Fibroblast of gingiva (primary cell): ENCODE measurements at regions not wholly inside any gene's neighbourhood (a gene's known extent, or its start where the extent isn't known, plus 50 kb on each side); places are given as distances from the start of the nearest gene placed in this dataset.
"Not testable (repeated sequence)": the region's sequence is repeated elsewhere in the genome, so short reads cannot be mapped to it uniquely, and the experiment has no call there.

Source experiments
- DNase-seq: peaks from one replicate; pipeline ENCODE4 v3.0.0-alpha.2; 2011; ENCODE audit warnings: low read depth

DNA sequence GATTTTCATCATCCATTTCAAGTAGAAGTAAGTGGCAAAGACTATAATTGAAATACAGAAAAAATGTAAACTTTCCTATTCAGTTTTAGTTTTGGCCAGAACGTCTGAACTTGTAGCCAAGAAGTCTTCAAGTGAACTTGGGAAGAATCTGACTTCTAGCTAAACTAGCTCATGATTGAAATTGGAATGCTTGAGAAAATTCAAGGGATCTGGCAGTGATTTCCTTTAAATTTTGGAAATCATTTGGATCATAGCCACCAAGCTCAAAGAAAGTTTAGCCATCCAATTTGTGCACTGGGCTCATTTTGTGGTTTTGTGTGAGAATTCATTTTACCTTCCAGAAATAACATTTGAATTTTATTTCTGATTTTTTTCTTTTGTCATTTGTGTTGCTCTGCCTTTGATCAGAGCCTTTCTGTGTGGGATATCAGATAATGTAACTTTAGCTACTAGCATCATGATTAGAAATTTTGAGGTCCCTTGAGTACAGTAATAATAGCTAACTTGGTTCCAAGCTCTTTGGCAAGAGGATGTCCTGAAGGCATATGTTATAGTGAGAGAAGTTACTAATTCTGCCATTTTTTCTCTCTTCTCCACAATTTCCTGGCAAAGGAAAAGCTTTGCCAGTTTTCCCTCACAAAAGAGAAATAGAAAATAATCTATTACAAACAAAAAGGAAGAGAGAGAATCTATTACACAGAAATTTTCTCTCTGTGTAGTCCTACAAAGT, 2123.7 kb upstream of the RAG2 start:
- DNase-seq = no peak

DNA sequence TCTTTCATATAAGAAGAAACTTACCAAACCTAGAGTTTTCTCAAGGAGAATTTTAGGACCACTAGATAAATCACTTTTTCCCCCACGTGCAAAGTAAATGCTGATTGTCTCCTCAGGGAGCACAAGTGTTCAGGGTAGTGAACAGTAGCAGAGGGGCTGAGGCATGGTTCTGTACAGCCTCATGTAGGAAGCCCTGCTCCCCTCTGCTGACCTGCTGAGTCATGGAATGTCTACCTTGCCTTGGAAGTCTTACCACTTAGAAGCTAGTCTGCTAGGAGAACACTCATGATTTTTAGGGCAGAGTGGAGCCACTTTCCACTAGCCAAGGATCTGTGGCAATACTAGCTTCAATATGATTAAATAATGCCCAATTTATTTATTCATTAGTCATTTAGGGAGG, 2120.6 kb upstream of the RAG2 start:
- no peak for DNase-seq

DNA sequence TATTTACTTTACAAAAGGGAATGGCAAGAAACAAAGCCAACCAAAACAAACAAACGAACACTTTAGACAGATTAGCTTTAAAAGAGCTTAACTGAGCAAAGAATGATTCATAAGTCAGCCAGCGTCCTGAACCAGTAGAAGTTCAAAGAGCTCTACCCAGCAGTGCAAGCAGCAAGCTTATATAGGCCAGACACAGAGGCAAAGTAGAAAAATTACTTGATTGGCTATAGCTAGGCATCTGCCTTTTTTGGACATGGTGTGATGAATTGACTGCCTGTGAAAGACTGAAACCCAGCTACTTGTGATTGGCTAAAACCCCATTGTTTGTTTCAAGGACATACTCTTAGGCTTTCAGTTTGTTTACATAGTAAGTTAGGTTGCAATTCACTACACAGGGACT, 2120.0 kb upstream of the RAG2 start:
- no peak for DNase-seq

DNA sequence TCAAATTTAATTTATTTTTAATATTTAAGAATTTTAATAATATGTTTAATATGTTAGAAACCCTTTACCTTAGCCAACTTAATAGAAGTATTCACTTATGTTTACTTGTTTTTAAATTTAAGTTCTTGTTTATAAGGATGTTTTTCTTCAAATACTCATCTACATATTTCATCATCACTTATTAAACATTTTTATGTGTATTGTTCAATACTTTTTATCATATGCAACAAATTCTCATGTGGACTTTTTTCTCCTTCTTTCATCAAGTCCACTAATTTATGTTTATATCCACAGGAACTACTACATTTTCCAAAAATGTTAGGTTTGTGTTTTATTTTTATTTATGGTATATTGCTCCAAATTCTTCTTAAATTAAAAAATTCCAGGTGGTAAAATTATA, 2113.1 kb upstream of the RAG2 start:
- no peak for DNase-seq

DNA sequence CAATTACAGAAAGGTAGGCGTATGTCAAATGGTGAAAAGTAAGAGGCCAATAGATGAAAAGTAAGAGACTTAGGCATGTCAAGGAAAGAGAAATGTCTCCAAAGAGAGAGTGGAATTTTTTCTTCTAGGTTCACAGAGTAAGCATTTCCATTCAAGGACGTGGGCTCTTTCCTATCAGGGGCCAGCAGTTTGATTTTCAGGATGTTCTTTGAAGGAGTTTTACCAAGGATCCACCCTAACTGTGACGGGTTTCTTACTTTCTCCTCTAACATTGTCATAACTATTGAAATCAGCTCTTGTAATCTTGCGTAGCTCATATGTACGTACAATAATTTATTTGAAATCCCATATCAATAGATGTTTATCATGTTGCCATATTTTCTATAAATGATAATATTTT, 2112.2 kb upstream of the RAG2 start:
- no peak for DNase-seq

DNA sequence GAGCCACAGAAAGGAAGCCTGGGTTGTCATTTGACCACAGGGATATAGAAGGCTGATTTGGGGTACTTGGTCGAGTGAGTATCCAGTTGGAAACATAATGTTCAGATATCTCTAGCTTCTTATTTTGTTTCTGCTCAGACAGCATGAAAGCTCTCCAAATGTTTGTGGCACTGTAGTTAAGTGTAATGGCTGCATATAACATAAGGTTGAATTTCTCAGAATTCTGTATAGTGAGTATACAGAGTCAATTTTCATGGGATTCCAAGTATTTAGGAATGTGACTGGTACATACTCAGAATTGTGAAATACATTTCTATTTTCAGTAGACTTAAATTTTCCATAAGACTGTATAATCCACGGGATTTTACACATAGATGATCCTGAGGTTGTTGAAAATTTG, 2102.1 kb upstream of the RAG2 start:
- no peak for DNase-seq

DNA sequence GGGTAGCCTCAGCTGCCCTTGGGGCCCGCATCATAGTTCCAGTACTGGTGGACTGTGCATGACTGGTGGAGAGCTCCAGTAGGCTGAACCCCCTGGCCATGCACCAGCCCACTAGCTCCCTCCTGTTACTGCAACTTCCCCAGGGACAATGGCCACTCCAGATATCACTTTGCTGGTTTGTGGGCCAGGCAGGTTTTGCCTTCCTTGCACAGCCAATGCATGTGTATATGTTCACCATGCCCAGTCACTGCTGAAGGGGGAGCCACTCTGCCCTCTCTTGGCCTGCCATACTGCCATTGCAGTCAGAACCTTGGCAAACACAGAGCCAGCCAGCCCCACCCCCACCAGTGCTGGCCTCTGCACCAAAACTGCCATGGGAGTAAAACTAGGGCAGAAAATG, 2095.3 kb upstream of the RAG2 start:
- no peak for DNase-seq

DNA sequence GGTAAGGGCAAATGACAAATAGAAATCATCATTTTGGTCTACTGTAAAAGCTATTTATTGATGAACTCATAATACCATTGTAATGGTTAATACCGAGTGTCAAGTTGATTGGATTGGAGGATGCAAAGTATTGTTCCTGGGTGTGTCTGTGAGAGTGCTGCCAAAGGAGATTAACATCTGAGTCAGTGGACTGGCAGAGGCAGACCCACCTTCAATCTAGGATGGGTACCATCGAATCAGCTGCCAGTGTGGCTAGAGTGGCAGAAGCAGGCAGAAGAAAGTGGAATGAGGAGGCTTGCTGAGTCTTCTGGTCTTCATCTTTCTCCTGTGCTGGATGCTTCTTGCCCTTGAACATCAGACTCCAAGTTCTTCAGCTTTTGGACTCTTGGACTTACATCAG, 2092.2 kb upstream of the RAG2 start:
- not testable (repeated sequence) for DNase-seq

DNA sequence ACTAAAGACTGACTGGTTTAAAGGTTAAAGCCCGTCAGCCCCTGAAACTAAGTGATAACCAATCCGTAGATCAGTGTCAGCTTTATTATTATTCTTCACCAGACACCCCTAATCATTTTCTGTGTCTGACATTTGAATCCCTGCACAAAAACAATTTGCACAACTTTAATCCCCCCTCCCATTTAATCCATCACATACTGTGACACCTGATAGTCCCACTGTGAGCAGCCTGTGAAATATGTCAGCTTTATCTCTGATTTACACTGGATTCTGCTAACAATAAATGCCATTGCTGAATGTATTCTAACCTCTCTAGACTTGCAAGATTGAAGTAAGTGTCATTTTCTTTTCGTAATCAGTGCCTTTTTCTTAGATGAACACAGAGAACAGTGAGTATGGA, 2089.0 kb upstream of the RAG2 start:
- no peak for DNase-seq

DNA sequence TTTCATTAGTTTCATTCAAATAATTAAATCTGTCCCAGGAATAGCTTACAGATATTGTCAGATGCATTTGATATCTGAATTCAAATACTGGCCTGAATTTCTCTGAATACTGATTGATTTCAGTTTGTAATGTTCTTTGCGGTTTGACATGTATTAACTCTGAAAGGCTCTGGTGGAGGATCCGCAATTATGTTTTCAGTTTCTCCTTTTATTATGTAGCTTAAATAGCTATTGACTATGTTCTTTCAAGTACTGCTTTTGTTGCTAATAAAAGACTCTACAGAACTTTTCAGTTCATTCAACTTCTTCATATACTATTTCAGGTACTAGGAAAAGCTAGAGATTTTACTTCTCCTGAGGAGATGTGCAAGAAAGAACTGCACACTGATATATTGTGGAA, 2085.4 kb upstream of the RAG2 start:
- DNase-seq = no peak

DNA sequence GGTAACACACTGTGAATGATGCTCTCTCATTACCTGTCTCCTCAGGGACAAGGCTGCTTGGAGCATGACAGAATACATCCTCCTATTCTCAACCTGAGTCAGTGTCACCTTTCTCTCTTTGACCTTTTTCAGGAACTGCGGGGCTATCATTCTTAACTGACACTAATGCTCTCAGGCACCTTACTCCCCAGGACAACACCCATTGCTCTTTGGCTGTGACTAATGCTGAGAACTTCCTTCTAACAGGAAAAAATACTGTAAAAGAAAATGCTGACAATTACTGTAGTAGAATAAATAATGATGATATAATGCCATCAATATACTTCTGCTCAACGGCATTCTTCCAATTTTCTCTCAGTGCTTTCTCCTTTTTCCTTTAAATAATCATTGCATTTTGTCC, 2082.7 kb upstream of the RAG2 start:
- no peak for DNase-seq

DNA sequence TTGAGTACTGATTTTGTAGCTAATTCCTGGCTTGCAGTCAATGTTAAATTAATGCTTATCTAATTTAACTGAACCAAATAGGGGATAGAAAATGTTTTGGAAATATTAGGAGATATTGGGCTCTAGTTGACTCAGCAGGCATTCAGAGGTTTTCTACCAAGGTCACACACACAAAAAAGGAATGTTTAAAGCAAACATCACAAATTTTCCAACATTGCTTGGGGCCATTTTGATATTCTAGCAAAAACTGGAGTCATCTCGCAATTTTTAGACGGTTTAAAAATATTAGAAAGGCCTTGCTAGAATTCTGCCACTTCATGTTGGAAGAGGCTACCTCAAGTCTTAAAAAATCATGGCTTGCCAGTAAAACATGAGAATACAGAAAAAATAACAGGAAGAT, 2082.1 kb upstream of the RAG2 start:
- no peak for DNase-seq

DNA sequence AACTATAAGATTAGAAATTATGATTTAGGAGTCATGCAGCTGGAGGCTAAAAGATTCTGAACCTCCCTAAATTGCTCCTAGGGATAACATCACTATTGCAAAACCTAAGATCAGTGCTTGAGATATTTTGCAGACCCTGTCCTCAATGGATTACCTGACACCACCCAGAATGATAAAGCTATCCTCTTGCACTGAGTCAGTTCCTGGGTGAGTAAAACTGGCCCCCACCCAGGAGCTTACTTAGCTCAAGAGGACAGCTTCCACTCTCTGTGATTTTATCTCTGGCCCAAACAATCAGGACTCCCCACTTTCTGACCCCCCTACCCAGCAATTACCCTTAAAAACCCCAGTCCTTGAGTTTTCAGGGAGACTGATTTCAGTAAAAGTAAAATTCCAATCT, 2074.4 kb upstream of the RAG2 start:
- DNase-seq = no peak

DNA sequence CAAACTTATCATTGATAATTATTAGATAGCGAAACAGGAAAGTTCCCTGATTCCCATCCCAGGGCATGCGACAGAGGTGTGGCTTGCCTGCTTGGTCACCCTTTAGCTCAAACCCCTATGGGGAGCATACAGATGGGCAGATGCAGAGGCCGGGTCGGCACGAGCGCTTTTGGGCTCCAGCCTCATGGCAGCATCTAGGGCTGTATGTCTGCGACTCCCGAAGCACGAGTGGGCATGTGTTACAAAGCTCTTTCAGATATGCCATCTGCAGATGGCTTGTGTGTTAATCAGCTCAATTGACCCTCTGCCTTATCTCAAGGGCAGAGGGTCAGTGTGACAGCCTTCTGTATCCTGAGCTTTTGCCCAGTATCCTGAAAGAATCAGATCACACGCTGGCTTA, 2069.3 kb upstream of the RAG2 start:
- no peak for DNase-seq

DNA sequence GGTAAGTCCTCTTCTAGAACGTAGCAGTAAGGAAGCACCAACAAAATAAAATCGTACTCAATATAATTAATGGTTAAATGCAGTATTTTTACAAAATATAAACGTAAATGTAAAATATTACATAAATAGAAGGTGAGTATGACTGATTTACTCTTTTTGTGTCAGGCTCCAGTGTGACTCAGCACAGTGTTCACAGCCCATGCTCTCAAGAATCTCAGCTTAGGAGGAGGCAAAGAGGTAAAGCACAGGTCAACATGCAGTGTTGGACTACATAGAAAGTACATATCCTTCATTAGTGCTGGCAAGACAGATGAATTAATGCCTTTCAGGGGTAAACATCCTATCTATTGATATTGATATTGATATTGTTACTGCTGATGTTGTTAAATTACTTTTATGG, 2050.6 kb upstream of the RAG2 start:
- DNase-seq = no peak

DNA sequence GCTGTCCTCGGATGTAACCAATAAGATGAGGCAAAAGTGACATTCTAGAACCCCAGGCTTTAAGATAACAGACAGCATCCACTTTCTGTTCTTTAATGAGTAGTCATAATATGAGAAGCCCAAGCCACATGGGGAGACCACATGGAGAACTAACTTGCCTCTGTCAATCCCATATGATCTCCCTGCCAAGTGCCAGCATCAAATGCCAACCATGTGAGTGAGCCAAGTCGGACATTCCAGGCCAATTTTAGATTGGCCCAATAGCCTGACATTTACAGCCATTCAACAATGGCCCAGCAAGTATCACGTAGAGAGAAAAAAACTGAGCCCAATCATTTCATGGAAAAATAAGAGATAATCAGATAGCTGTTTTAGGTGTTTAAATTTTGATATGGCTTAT, 2048.3 kb upstream of the RAG2 start:
- DNase-seq = no peak

DNA sequence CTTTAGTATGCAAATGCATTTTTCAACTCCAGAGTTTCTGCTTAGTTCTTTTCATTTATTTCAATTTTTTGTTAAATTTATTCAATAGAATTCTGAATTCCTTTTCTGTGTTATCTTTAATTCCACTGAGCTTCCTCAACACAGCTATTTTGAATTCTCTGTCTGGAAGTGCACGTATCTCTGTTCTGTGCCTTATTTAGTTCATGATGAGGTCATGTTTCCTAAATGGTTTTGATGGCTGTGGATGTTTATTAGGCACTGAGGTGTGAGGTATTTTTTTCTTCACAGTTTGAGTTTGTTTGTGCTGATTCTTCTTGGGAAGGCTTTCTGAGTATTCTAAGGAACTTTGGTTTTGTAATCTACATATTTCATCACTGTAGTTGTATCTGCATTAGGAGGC, 2042.8 kb upstream of the RAG2 start:
- DNase-seq = no peak

DNA sequence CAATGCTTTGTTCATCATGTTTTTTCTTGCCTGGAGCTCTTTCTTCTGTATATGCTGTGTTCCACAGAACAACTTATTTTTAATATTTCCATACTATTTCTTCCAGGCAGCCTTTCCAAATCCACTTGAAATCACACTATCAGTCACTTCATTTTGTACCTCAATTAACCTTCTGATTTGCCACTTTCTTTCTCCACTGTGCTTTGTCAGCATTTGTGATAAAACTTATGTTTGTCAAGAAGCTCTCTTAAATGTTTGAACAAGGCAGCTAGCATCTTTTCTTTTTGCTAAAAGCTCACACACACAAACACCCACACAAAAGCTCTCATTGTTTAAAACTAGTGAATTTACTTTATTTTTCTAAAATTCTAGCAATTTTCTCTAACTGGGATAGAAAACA, 2014.7 kb upstream of the RAG2 start:
- DNase-seq = no peak

DNA sequence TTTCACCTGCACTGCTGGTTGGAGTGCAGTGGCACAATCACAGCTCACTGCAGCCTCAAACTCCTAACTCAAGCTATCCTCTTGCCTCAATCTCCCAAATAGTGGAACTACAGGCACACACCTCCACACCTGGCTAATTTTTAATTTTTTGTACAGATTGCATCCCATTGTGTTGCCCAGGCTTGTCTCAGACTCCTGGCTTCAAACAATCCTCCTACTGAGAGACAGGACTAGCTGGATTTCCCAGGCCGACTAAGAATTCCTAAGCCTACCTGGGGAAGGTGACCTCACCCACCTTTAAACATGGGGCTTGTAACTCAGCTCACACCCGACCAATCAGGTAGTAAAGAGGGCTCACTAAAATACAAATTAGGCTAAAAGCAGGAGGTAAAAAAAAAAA, 2003.3 kb upstream of the RAG2 start:
- DNase-seq = not testable (repeated sequence)

DNA sequence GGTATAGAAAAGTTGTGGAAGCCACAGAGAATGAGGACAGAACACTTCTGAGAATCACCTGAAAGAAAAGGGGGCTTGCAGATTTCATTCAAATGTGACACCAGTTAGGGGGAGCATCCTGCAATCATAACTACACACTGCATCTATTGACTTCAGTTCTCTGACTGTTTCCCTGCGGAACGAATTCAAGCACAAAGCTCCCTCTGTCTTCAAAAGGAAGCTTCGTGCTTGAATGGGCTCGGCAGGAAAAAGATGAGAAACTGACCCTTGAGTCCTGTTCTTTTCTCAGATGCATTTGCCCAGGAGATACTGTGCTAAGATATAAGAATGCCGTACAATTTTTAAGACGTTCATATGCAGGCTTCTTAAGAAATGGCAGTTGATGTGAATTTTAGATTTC, 2000.4 kb upstream of the RAG2 start:
- DNase-seq = no peak

DNA sequence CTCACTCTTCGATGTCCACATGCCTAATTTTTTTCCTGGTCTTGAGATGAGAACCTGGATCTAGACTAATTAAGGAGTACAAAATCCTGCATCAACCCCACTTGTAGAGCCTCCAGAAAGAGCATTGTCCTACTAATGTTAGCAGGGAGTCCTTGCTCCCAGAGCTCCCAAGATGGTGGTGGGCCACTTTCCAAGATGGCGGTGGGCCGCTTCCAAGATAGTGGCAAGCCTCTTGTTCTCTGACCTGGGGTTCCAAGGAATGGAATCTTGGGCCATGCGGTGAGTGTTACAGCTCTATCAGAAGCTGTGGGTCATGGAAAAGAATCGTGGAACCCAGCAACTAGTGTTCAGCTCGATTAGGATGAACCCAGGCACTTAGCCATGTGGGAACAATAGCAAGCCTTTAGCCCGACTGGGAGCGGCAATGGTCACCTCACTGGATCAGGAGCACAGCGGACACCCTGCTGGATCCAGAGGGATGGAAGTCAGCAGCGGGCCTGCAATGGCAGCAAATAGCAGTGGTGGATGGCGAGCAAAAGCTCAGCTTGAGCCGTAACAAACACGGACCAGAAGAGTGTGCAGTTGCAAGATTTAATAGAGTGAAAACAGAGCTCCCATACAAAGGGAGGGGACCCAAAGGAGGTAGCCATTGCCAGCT, 1997.5 kb upstream of the RAG2 start:
- not testable (repeated sequence) for DNase-seq

DNA sequence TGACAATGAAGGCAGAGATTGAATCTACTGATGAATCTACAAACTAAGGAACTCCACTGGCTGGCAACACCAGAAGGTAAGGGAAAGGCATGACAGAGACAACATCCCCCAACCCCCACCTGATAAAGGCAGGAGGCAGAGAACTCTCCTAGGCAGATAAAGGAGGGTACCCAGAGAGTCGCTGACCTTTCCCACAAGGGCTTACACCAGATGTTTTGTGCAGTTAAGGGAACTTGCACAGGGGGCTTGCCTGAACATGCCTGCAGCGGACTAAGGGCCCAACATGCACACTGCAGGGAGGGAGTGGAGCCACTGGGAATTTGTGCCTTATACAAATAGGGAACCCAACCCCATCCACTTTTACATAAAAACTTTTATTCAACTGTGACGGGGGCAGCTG, 1996.9 kb upstream of the RAG2 start:
- DNase-seq = no peak

DNA sequence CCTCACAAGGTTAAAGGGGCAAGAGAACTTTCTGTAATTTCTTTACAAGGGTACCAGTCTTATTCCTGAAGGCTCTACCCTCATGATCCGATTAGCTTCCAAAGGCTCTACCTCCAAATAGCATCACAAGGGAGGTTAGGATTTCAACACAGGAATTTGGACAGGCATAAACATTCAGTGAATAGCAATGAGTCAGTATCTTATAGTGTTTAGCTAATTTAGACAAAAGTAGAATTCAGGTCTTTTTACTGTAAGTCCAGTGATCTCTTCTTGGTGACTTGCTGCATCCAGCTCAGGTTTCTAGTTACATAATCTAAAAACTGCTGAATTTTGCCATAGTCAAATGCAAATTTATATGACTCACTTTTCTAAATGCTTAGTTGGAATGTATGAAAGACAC, 1995.6 kb upstream of the RAG2 start:
- DNase-seq = peak; percentile 26

DNA sequence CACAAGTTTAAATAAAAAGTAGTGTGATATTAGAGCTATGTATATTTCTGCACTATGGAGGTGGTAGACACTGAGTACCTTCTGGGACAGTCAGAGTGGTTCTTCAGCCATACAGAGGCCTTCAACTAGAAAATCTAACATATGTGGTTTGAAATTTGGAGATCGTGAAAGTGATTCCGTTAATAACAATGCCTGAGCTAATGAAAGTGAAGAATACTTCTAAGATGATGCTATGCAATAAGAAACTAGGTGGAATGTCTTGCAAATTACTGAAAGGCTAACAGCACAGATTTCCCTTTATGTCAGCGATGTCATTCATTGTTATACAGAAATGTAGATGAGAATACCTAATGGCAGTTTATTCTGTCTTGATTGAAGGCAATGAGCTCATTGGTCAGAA, 1984.7 kb upstream of the RAG2 start:
- DNase-seq = no peak
